Neural progenitor cell (in vitro differentiated cells): ENCODE measurements at regions not wholly inside any gene's neighbourhood (a gene's known extent, or its start where the extent isn't known, plus 50 kb on each side); places are given as distances from the start of the nearest gene placed in this dataset.

Experiments
- DNase-seq: peaks from one replicate; pipeline ENCODE4 v3.0.0-alpha.2; 2016; ENCODE audit warnings: low spot score
- H2AFZ ChIP-seq: fragments of 200-600 bp; sonication (generic); replicated peaks from 2 replicates; pipeline ENCODE4 v1.6.1; 2016; ENCODE audit warnings: antibody characterized with exemption
- H3F3A ChIP-seq: fragments of 200-600 bp; sonication (generic); 2 replicates; pipeline ENCODE4 v1.6.1; 2016; ENCODE audit warnings: antibody characterized with exemption, low read depth
- H3K27ac ChIP-seq: fragments of 200-600 bp; sonication (generic); 2 replicates; pipeline ENCODE4 v1.5.1; 2016; ENCODE audit warnings: mild to moderate bottlenecking
- H3K27me3 ChIP-seq: fragments of 200-600 bp; sonication (generic); 2 replicates; pipeline ENCODE4 v1.6.1; 2016; ENCODE audit warnings: mild to moderate bottlenecking, moderate library complexity
- H3K36me3 ChIP-seq: fragments of 200-600 bp; sonication (generic); 2 replicates; pipeline ENCODE4 v1.5.1; 2016
- H3K4me1 ChIP-seq: fragments of 200-600 bp; sonication (generic); 2 replicates; pipeline ENCODE4 v1.6.1; 2016; ENCODE audit warnings: mixed run types
- H3K4me2 ChIP-seq: fragments of 200-600 bp; sonication (generic); 2 replicates; pipeline ENCODE4 v1.6.1; 2016
- H3K4me3 ChIP-seq: fragments of 200-600 bp; sonication (generic); 2 replicates; pipeline ENCODE4 v1.5.1; 2016
- H3K79me2 ChIP-seq: fragments of 200-600 bp; sonication (generic); 2 replicates; pipeline ENCODE4 v1.6.1; 2016; ENCODE audit warnings: low read depth
- H3K9ac ChIP-seq: fragments of 200-600 bp; sonication (generic); 2 replicates; pipeline ENCODE4 v1.6.1; 2016
- H3K9me3 ChIP-seq: fragments of 200-600 bp; sonication (generic); 2 replicates; pipeline ENCODE4 v1.5.1; 2016; ENCODE audit warnings: low read depth
- H4K20me1 ChIP-seq: fragments of 200-600 bp; sonication (generic); 2 replicates; pipeline ENCODE4 v1.6.1; 2016; ENCODE audit warnings: low read depth
- H3K27ac Mint-ChIP-seq: 3 replicates; pipeline ENCODE4 v1.8.0; 2021; ENCODE audit warnings: mixed read lengths
- H3K27me3 Mint-ChIP-seq: 2 replicates; pipeline ENCODE4 v1.8.0; 2022; ENCODE audit warnings: low read depth, mild to moderate bottlenecking, inconsistent platforms, moderate library complexity, mixed read lengths; ENCODE audit not compliant: insufficient read depth
- H3K36me3 Mint-ChIP-seq: 3 replicates; pipeline ENCODE4 v1.8.0; 2021; ENCODE audit warnings: mixed read lengths
- H3K4me1 Mint-ChIP-seq: 3 replicates; pipeline ENCODE4 v1.8.0; 2021; ENCODE audit warnings: mixed read lengths
- H3K4me3 Mint-ChIP-seq: 3 replicates; pipeline ENCODE4 v1.8.0; 2021; ENCODE audit warnings: mild to moderate bottlenecking, moderate library complexity, mixed read lengths
- H3K9me3 Mint-ChIP-seq: 3 replicates; pipeline ENCODE4 v1.8.0; 2020; ENCODE audit warnings: mixed read lengths
- EZH2 ChIP-seq: fragments of 200-600 bp; sonication (generic); IDR thresholded peaks from 2 replicates; pipeline ENCODE4 v1.6.1; 2017; ENCODE audit warnings: antibody characterized with exemption, mild to moderate bottlenecking, moderate library complexity
- EZH2phosphoT487 ChIP-seq: fragments of 200-600 bp; sonication (generic); IDR thresholded peaks from 2 replicates; pipeline ENCODE4 v1.6.1; 2017; ENCODE audit warnings: antibody characterized with exemption
- TF ChIP-seq, protein P1 (sequence below): fragments of 200-600 bp; sonication (generic); IDR thresholded peaks from 2 replicates; pipeline ENCODE4 v1.5.1; 2017; ENCODE audit warnings: antibody characterized with exemption, mild to moderate bottlenecking

GRCh38 chr10:33126742-33127141 lies 168.7 kb upstream of the ITGB1 start:
- TF ChIP-seq EZH2 (no peak), EZH2phosphoT487 (no peak)
- TF ChIP-seq, protein P1, sequence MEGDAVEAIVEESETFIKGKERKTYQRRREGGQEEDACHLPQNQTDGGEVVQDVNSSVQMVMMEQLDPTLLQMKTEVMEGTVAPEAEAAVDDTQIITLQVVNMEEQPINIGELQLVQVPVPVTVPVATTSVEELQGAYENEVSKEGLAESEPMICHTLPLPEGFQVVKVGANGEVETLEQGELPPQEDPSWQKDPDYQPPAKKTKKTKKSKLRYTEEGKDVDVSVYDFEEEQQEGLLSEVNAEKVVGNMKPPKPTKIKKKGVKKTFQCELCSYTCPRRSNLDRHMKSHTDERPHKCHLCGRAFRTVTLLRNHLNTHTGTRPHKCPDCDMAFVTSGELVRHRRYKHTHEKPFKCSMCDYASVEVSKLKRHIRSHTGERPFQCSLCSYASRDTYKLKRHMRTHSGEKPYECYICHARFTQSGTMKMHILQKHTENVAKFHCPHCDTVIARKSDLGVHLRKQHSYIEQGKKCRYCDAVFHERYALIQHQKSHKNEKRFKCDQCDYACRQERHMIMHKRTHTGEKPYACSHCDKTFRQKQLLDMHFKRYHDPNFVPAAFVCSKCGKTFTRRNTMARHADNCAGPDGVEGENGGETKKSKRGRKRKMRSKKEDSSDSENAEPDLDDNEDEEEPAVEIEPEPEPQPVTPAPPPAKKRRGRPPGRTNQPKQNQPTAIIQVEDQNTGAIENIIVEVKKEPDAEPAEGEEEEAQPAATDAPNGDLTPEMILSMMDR = no peak
- no peak overlapping the region for H3K27ac Mint-ChIP-seq
- H3K4me3 ChIP-seq = no peak overlapping the region
- H3K36me3 ChIP-seq = no peaks in the 10 kb centered on the region
- H3K9me3 ChIP-seq = no peaks in the 10 kb centered on the region
- H4K20me1 ChIP-seq = no peaks in the 10 kb centered on the region
- no peak overlapping the region for H2AFZ ChIP-seq
- H3K4me3 Mint-ChIP-seq = no peak overlapping the region
- no peaks in the 10 kb centered on the region for H3K79me2 ChIP-seq
- no peak overlapping the region for H3K27ac ChIP-seq
- no peaks in the 10 kb centered on the region for H3K4me1 ChIP-seq
- no peaks in the 10 kb centered on the region for H3K36me3 Mint-ChIP-seq
- no peak overlapping the region for H3K4me2 ChIP-seq
- no peaks in the 10 kb centered on the region for H3K27me3 ChIP-seq
- no peaks in the 10 kb centered on the region for H3F3A ChIP-seq
- H3K9ac ChIP-seq = no peak overlapping the region
- H3K27me3 Mint-ChIP-seq = peaks cover 4% of the 10 kb centered on the region
- peaks cover 16% of the 10 kb centered on the region for H3K4me1 Mint-ChIP-seq
- no peak for DNase-seq
- H3K9me3 Mint-ChIP-seq = no peaks in the 10 kb centered on the region

GRCh38 chr10:33125522-33126517 lies 167.8 kb upstream of the ITGB1 start:
- H3K9me3 ChIP-seq = no peaks in the 10 kb centered on the region
- DNase-seq = no peak
- no peaks in the 10 kb centered on the region for H3K36me3 Mint-ChIP-seq
- no peak overlapping the region for H3K4me2 ChIP-seq
- no peak overlapping the region for H3K27ac Mint-ChIP-seq
- no peak overlapping the region for H3K9ac ChIP-seq
- TF ChIP-seq EZH2 (no peak), EZH2phosphoT487 (no peak)
- TF ChIP-seq, protein P1 = no peak
- no peaks in the 10 kb centered on the region for H3K27me3 ChIP-seq
- H3K9me3 Mint-ChIP-seq = no peaks in the 10 kb centered on the region
- H3K27ac ChIP-seq = no peak overlapping the region
- H3K4me3 Mint-ChIP-seq = no peak overlapping the region
- no peaks in the 10 kb centered on the region for H3K36me3 ChIP-seq
- H3F3A ChIP-seq = no peaks in the 10 kb centered on the region
- no peaks in the 10 kb centered on the region for H3K79me2 ChIP-seq
- H4K20me1 ChIP-seq = no peaks in the 10 kb centered on the region
- no peaks in the 10 kb centered on the region for H3K4me1 ChIP-seq
- H3K27me3 Mint-ChIP-seq = peaks cover 2% of the 10 kb centered on the region
- H2AFZ ChIP-seq = no peak overlapping the region
- H3K4me1 Mint-ChIP-seq = peaks cover 16% of the 10 kb centered on the region
- no peak overlapping the region for H3K4me3 ChIP-seq

- H3K27me3 Mint-ChIP-seq = peaks cover 2% of the 10 kb centered on the region
- no peak overlapping the region for H3K4me2 ChIP-seq
These were observed 167.1 kb upstream of the ITGB1 start for GRCh38 chr10:33125111-33125510.

More at GRCh38 chr10:33125111-33125510, 167.1 kb upstream of the ITGB1 start:
- no peaks in the 10 kb centered on the region for H3K9me3 Mint-ChIP-seq
- TF ChIP-seq, protein P1 = no peak
- TF ChIP-seq EZH2 = no peak
- no peak for TF ChIP-seq EZH2phosphoT487
- no peaks in the 10 kb centered on the region for H3K36me3 Mint-ChIP-seq
- H3K9me3 ChIP-seq = no peaks in the 10 kb centered on the region
- no peaks in the 10 kb centered on the region for H4K20me1 ChIP-seq
- no peak overlapping the region for H2AFZ ChIP-seq
- no peaks in the 10 kb centered on the region for H3F3A ChIP-seq
- no peak overlapping the region for H3K27ac ChIP-seq
- H3K4me1 ChIP-seq = no peaks in the 10 kb centered on the region
- no peak overlapping the region for H3K9ac ChIP-seq
- no peaks in the 10 kb centered on the region for H3K36me3 ChIP-seq
- no peak overlapping the region for H3K27ac Mint-ChIP-seq
- H3K79me2 ChIP-seq = no peaks in the 10 kb centered on the region
- no peak for DNase-seq
- no peaks in the 10 kb centered on the region for H3K27me3 ChIP-seq
- H3K4me1 Mint-ChIP-seq = peaks cover 16% of the 10 kb centered on the region
- H3K4me3 ChIP-seq = no peak overlapping the region
- H3K4me3 Mint-ChIP-seq = no peak overlapping the region
